ENCODE measurements at regions not wholly inside any gene's neighbourhood (a gene's known extent, or its start where the extent isn't known, plus 50 kb on each side); places are given as distances from the start of the nearest gene placed in this dataset.
A peak's percentile ranks its signal among the peaks of the same experiment; 100 is the strongest.

- Mint-ChIP-seq H3K4me3 (no peak overlapping the region), H3K36me3 (ENCODE audit: low read depth) (no peaks in the 10 kb centered on the region), H3K4me1 (peaks cover 3% of the 10 kb centered on the region), H3K27me3 (ENCODE audit: insufficient read depth) (no peaks in the 10 kb centered on the region), H3K27ac (no peak overlapping the region), H3K9me3 (no peaks in the 10 kb centered on the region)
- no peak overlapping the region for H3K4me3 ChIP-seq (ENCODE audit: low read length)
- DNase-seq: no peak
- TF ChIP-seq CTCF (conservative IDR thresholded peaks at IDR 0.05): no peak
- H3K36me3 ChIP-seq (ENCODE audit: control insufficient read depth, insufficient read depth, low read length): no peaks in the 10 kb centered on the region
- H3K27ac ChIP-seq (ENCODE audit: low read depth, low read length): no peak overlapping the region
- H3K4me1 ChIP-seq (ENCODE audit: control insufficient read depth, insufficient read depth, low read length): peaks cover 4% of the 10 kb centered on the region
- 86 to 100% methylated on average over 1 of the region's 1 CpG for WGBS, 2 experiments (ENCODE audit: insufficient coverage in 1 of 2, insufficient read length in 1 of 2)
- H3K9ac ChIP-seq (ENCODE audit: extremely low read depth, low read length, poor library complexity, severe bottlenecking): no peak overlapping the region
- H3K27me3 ChIP-seq (ENCODE audit: control insufficient read depth, insufficient read depth, low read length, poor library complexity, severe bottlenecking): no peaks in the 10 kb centered on the region
- H3K9me3 ChIP-seq (ENCODE audit: control insufficient read depth, low read length): peaks cover 5% of the 10 kb centered on the region
Observed at GRCh38 chr4:100707786-100708185, 190.0 kb upstream of the EMCN start.

GRCh38 chr4:100696531-100696930 lies 178.7 kb upstream of the EMCN start:
- Histone ChIP-seq H3K9ac (ENCODE audit: extremely low read depth, low read length, poor library complexity, severe bottlenecking) (no peak overlapping the region), H3K9me3 (ENCODE audit: control insufficient read depth, low read length) (peaks cover 6% of the 10 kb centered on the region), H3K36me3 (ENCODE audit: control insufficient read depth, insufficient read depth, low read length) (no peaks in the 10 kb centered on the region), H3K27me3 (ENCODE audit: control insufficient read depth, insufficient read depth, low read length, poor library complexity, severe bottlenecking) (no peaks in the 10 kb centered on the region), H3K27ac (ENCODE audit: low read depth, low read length) (no peak overlapping the region), H3K4me1 (ENCODE audit: control insufficient read depth, insufficient read depth, low read length) (peaks cover 9% of the 10 kb centered on the region), H3K4me3 (ENCODE audit: low read length) (no peak overlapping the region)
- Mint-ChIP-seq H3K27ac (no peak overlapping the region), H3K4me3 (peak overlapping the region; percentile 1), H3K9me3 (peaks cover 2% of the 10 kb centered on the region), H3K4me1 (peaks cover 22% of the 10 kb centered on the region), H3K27me3 (ENCODE audit: insufficient read depth) (no peaks in the 10 kb centered on the region), H3K36me3 (ENCODE audit: low read depth) (no peaks in the 10 kb centered on the region)
- WGBS, 2 experiments (ENCODE audit: insufficient coverage in 1 of 2, insufficient read length in 1 of 2): 87 to 91% methylated on average over 3 to 4 of the region's 4 CpGs
- DNase-seq: no peak
- TF ChIP-seq CTCF (conservative IDR thresholded peaks at IDR 0.05): no peak

- no peak for TF ChIP-seq CTCF (conservative IDR thresholded peaks at IDR 0.05)
- WGBS, 2 experiments (ENCODE audit: insufficient coverage in 1 of 2, insufficient read length in 1 of 2): 96% methylated on average over 1 of the region's 1 CpG; no CpG with 5 or more reads in 1 of the 2 experiments
- H3K9ac ChIP-seq (ENCODE audit: extremely low read depth, low read length, poor library complexity, severe bottlenecking): no peak overlapping the region
- Mint-ChIP-seq H3K27me3 (ENCODE audit: insufficient read depth) (no peaks in the 10 kb centered on the region), H3K36me3 (ENCODE audit: low read depth) (no peaks in the 10 kb centered on the region), H3K4me3 (no peak overlapping the region), H3K9me3 (peaks cover 2% of the 10 kb centered on the region), H3K4me1 (peaks cover 22% of the 10 kb centered on the region), H3K27ac (no peak overlapping the region)
- DNase-seq: no peak
- H3K9me3 ChIP-seq (ENCODE audit: control insufficient read depth, low read length): peaks cover 6% of the 10 kb centered on the region
- peaks cover 9% of the 10 kb centered on the region for H3K4me1 ChIP-seq (ENCODE audit: control insufficient read depth, insufficient read depth, low read length)
- no peak overlapping the region for H3K4me3 ChIP-seq (ENCODE audit: low read length)
- H3K27me3 ChIP-seq (ENCODE audit: control insufficient read depth, insufficient read depth, low read length, poor library complexity, severe bottlenecking): no peaks in the 10 kb centered on the region
- no peak overlapping the region for H3K27ac ChIP-seq (ENCODE audit: low read depth, low read length)
- H3K36me3 ChIP-seq (ENCODE audit: control insufficient read depth, insufficient read depth, low read length): no peaks in the 10 kb centered on the region
Observed at GRCh38 chr4:100695871-100696270, 178.0 kb upstream of the EMCN start.

All from endodermal cell (in vitro differentiated cells).